ENCODE measurements at regions not wholly inside any gene's neighbourhood (a gene's known extent, or its start where the extent isn't known, plus 50 kb on each side); places are given as distances from the start of the nearest gene placed in this dataset.

GRCh38 chr2:8111193-8111592 is 570.7 kb upstream of the ID2 start:
- no peak overlapping the region for H3K4me2 ChIP-seq (ENCODE audit: low read length, poor library complexity, severe bottlenecking)
- H3K9ac ChIP-seq (ENCODE audit: low read length), result no peak overlapping the region
- H3K27me3 ChIP-seq (ENCODE audit: control insufficient read depth in 1 of 2, insufficient read depth in 1 of 2, low read length in 2 of 2), result no peaks in the 10 kb centered on the region

GRCh38 chr2:8115456-8115855 is 566.4 kb upstream of the ID2 start:
- Histone ChIP-seq H3K79me1 (replicated peaks; ENCODE audit: low read length, poor library complexity, severe bottlenecking) (no peaks in the 10 kb centered on the region), H2BK120ac (ENCODE audit: low read depth, low read length) (no peak overlapping the region), H3K4me3 (ENCODE audit: insufficient read depth in 1 of 2, low read depth in 1 of 2, low read length in 2 of 2) (no peak overlapping the region), H2BK12ac (ENCODE audit: low read length in 2 of 2) (no peak overlapping the region), H3K14ac (ENCODE audit: low read length in 2 of 2) (no peak overlapping the region), H3K4me2 (ENCODE audit: low read length, poor library complexity, severe bottlenecking) (no peak overlapping the region), H4K91ac (ENCODE audit: low read length) (no peak overlapping the region), H3K4me1 (ENCODE audit: control insufficient read depth, insufficient read depth, low read depth, low read length) (no peaks in the 10 kb centered on the region), H3K18ac (ENCODE audit: low read depth in 1 of 2, low read length in 2 of 2) (no peak overlapping the region), H2BK5ac (ENCODE audit: low read depth, low read length, poor library complexity, severe bottlenecking) (no peak overlapping the region), H3K9ac (ENCODE audit: low read length) (no peak overlapping the region), H3K36me3 (ENCODE audit: control insufficient read depth in 1 of 2, insufficient read depth in 2 of 2, low read depth in 1 of 2, low read length in 2 of 2) (no peaks in the 10 kb centered on the region), H2BK15ac (ENCODE audit: low read depth, poor library complexity, severe bottlenecking) (no peak overlapping the region), H3K23ac (ENCODE audit: low read length in 2 of 2) (no peak overlapping the region), H2AK5ac (ENCODE audit: low read length, severe bottlenecking) (no peak overlapping the region), H2AFZ (ENCODE audit: low read depth, low read length) (no peak overlapping the region), H3K4ac (ENCODE audit: low read depth in 1 of 2, low read length in 2 of 2) (no peak overlapping the region), H3K27ac (ENCODE audit: low read length, poor library complexity, severe bottlenecking) (no peak overlapping the region), H3K27me3 (ENCODE audit: control insufficient read depth in 1 of 2, insufficient read depth in 1 of 2, low read length in 2 of 2) (no peaks in the 10 kb centered on the region), H3K9me3 (ENCODE audit: control insufficient read depth, low read length) (peaks cover 5% of the 10 kb centered on the region), H4K8ac (ENCODE audit: low read length) (no peak overlapping the region)
- DNase-seq, result no peak
- 100% methylated on average over 2 of the region's 4 CpGs for WGBS

More at GRCh38 chr2:8111193-8111592, 570.7 kb upstream of the ID2 start:
- H3K4ac ChIP-seq (ENCODE audit: low read depth in 1 of 2, low read length in 2 of 2), result no peak overlapping the region
- no peak overlapping the region for H4K8ac ChIP-seq (ENCODE audit: low read length)
- 88% methylated on average over 1 of the region's 1 CpG for WGBS
- H3K23ac ChIP-seq (ENCODE audit: low read length in 2 of 2), result no peak overlapping the region
- H3K79me1 ChIP-seq (replicated peaks; ENCODE audit: low read length, poor library complexity, severe bottlenecking), result no peaks in the 10 kb centered on the region
- H2BK5ac ChIP-seq (ENCODE audit: low read depth, low read length, poor library complexity, severe bottlenecking), result no peak overlapping the region
- no peak overlapping the region for H4K91ac ChIP-seq (ENCODE audit: low read length)
- H3K4me3 ChIP-seq (ENCODE audit: insufficient read depth in 1 of 2, low read depth in 1 of 2, low read length in 2 of 2), result no peak overlapping the region
- no peaks in the 10 kb centered on the region for H3K36me3 ChIP-seq (ENCODE audit: control insufficient read depth in 1 of 2, insufficient read depth in 2 of 2, low read depth in 1 of 2, low read length in 2 of 2)
- no peak overlapping the region for H3K18ac ChIP-seq (ENCODE audit: low read depth in 1 of 2, low read length in 2 of 2)
- no peak overlapping the region for H2BK120ac ChIP-seq (ENCODE audit: low read depth, low read length)
- DNase-seq, result no peak
- peaks cover 5% of the 10 kb centered on the region for H3K9me3 ChIP-seq (ENCODE audit: control insufficient read depth, low read length)
- H2BK15ac ChIP-seq (ENCODE audit: low read depth, poor library complexity, severe bottlenecking), result no peak overlapping the region
- H3K14ac ChIP-seq (ENCODE audit: low read length in 2 of 2), result no peak overlapping the region
- no peak overlapping the region for H3K27ac ChIP-seq (ENCODE audit: low read length, poor library complexity, severe bottlenecking)
- no peak overlapping the region for H2AK5ac ChIP-seq (ENCODE audit: low read length, severe bottlenecking)
- no peak overlapping the region for H2BK12ac ChIP-seq (ENCODE audit: low read length in 2 of 2)
- H3K4me1 ChIP-seq (ENCODE audit: control insufficient read depth, insufficient read depth, low read depth, low read length), result no peaks in the 10 kb centered on the region
- no peak overlapping the region for H2AFZ ChIP-seq (ENCODE audit: low read depth, low read length)

DNA sequence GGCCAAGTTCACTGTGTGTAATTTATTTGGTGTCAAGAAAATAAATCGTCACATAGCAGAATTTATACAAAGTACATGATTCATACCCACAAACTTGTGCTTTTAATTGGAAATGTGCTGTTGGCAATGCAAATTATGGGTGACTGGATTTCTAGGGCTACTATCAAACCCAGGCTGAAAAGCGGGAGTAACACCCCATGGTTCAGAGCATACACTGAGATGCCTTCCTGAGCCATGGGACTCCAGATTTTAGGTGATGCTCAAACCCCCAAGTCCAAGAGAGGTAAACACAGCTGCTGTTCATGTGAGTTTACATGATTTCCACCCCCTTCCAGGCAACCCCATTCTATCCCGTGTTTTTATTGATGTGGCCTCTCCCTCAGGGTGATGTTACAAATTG is 565.9 kb upstream of the ID2 start:
- no peak overlapping the region for H3K9ac ChIP-seq (ENCODE audit: low read length)
- H3K18ac ChIP-seq (ENCODE audit: low read depth in 1 of 2, low read length in 2 of 2), result no peak overlapping the region
- no peaks in the 10 kb centered on the region for H3K36me3 ChIP-seq (ENCODE audit: control insufficient read depth in 1 of 2, insufficient read depth in 2 of 2, low read depth in 1 of 2, low read length in 2 of 2)
- no peak overlapping the region for H3K23ac ChIP-seq (ENCODE audit: low read length in 2 of 2)
- WGBS, result 94% methylated on average over 2 of the region's 3 CpGs
- no peak overlapping the region for H3K27ac ChIP-seq (ENCODE audit: low read length, poor library complexity, severe bottlenecking)
- H3K14ac ChIP-seq (ENCODE audit: low read length in 2 of 2), result no peak overlapping the region
- H3K9me3 ChIP-seq (ENCODE audit: control insufficient read depth, low read length), result no peaks in the 10 kb centered on the region
- no peak overlapping the region for H2BK15ac ChIP-seq (ENCODE audit: low read depth, poor library complexity, severe bottlenecking)
- no peak overlapping the region for H4K91ac ChIP-seq (ENCODE audit: low read length)
- H2BK120ac ChIP-seq (ENCODE audit: low read depth, low read length), result no peak overlapping the region
- H4K8ac ChIP-seq (ENCODE audit: low read length), result no peak overlapping the region
- H3K4ac ChIP-seq (ENCODE audit: low read depth in 1 of 2, low read length in 2 of 2), result no peak overlapping the region
- no peak overlapping the region for H3K4me2 ChIP-seq (ENCODE audit: low read length, poor library complexity, severe bottlenecking)
- H3K79me1 ChIP-seq (replicated peaks; ENCODE audit: low read length, poor library complexity, severe bottlenecking), result no peaks in the 10 kb centered on the region
- no peak overlapping the region for H2AFZ ChIP-seq (ENCODE audit: low read depth, low read length)
- no peak overlapping the region for H3K4me3 ChIP-seq (ENCODE audit: insufficient read depth in 1 of 2, low read depth in 1 of 2, low read length in 2 of 2)
- no peak for DNase-seq
- H2BK12ac ChIP-seq (ENCODE audit: low read length in 2 of 2), result no peak overlapping the region
- no peaks in the 10 kb centered on the region for H3K4me1 ChIP-seq (ENCODE audit: control insufficient read depth, insufficient read depth, low read depth, low read length)
- H3K27me3 ChIP-seq (ENCODE audit: control insufficient read depth in 1 of 2, insufficient read depth in 1 of 2, low read length in 2 of 2), result no peaks in the 10 kb centered on the region
- H2BK5ac ChIP-seq (ENCODE audit: low read depth, low read length, poor library complexity, severe bottlenecking), result no peak overlapping the region
- H2AK5ac ChIP-seq (ENCODE audit: low read length, severe bottlenecking), result no peak overlapping the region

DNA sequence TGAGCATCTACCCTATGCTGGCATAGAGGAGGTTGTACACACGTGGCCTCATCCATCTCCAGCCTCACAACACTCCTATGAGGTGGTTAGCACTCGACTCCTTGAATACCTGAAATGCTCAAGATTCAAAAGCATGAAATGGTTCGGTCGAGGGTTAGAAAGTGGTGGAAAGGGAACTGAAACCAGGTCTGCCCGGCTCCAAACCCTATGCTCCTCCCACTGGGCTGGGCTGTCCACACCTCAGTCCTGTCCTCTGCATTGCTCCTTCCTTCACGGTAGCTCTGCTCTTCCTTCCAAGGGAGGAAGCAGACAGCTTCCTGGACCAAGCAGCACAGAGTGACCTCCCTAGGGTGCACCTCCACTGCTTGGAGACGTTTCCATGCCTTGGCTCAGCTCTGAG is 565.2 kb upstream of the ID2 start:
- Histone ChIP-seq H2AFZ (ENCODE audit: low read depth, low read length) (no peak overlapping the region), H3K23ac (ENCODE audit: low read length in 2 of 2) (no peak overlapping the region), H3K4ac (ENCODE audit: low read depth in 1 of 2, low read length in 2 of 2) (no peak overlapping the region), H4K91ac (ENCODE audit: low read length) (no peak overlapping the region), H2BK120ac (ENCODE audit: low read depth, low read length) (no peak overlapping the region), H3K27me3 (ENCODE audit: control insufficient read depth in 1 of 2, insufficient read depth in 1 of 2, low read length in 2 of 2) (no peaks in the 10 kb centered on the region), H4K8ac (ENCODE audit: low read length) (no peak overlapping the region), H3K14ac (ENCODE audit: low read length in 2 of 2) (no peak overlapping the region), H3K27ac (ENCODE audit: low read length, poor library complexity, severe bottlenecking) (no peak overlapping the region), H3K4me2 (ENCODE audit: low read length, poor library complexity, severe bottlenecking) (no peak overlapping the region), H2AK5ac (ENCODE audit: low read length, severe bottlenecking) (no peak overlapping the region), H3K4me1 (ENCODE audit: control insufficient read depth, insufficient read depth, low read depth, low read length) (peaks cover 3% of the 10 kb centered on the region), H3K9ac (ENCODE audit: low read length) (no peak overlapping the region), H3K9me3 (ENCODE audit: control insufficient read depth, low read length) (no peaks in the 10 kb centered on the region), H2BK12ac (ENCODE audit: low read length in 2 of 2) (no peak overlapping the region), H3K18ac (ENCODE audit: low read depth in 1 of 2, low read length in 2 of 2) (no peak overlapping the region), H2BK5ac (ENCODE audit: low read depth, low read length, poor library complexity, severe bottlenecking) (no peak overlapping the region), H3K4me3 (ENCODE audit: insufficient read depth in 1 of 2, low read depth in 1 of 2, low read length in 2 of 2) (no peak overlapping the region), H3K36me3 (ENCODE audit: control insufficient read depth in 1 of 2, insufficient read depth in 2 of 2, low read depth in 1 of 2, low read length in 2 of 2) (no peaks in the 10 kb centered on the region), H3K79me1 (replicated peaks; ENCODE audit: low read length, poor library complexity, severe bottlenecking) (no peaks in the 10 kb centered on the region), H2BK15ac (ENCODE audit: low read depth, poor library complexity, severe bottlenecking) (no peak overlapping the region)
- DNase-seq, result no peak
- WGBS, result 91% methylated on average over 7 of the region's 7 CpGs

Measured in mesenchymal stem cell (in vitro differentiated cells and primary cell).